WTC11 (cell line): ENCODE measurements at regions not wholly inside any gene's neighbourhood (a gene's known extent, or its start where the extent isn't known, plus 50 kb on each side); places are given as distances from the start of the nearest gene placed in this dataset.

Experiments used
- ATAC-seq: fragments of 200-7000 bp; cut with Tn5 transposase; 2 replicates; pipeline ENCODE4 v1.10.0; 2021; ENCODE audit warnings: mild to moderate bottlenecking, moderate library complexity
- CTCF ChIA-PET: fragments of 300-600 bp; sonication (Branson Sonifier 250); formaldehyde crosslinking; loops from one replicate; lab custom pipeline; 2021; ENCODE audit warnings: antibody characterized with exemption; lab: Charles Lee
- POLR2A ChIA-PET: fragments of 350-600 bp; sonication (Branson Sonifier 250); formaldehyde crosslinking; loops from one replicate; lab custom pipeline; 2021; ENCODE audit warnings: antibody characterized with exemption; lab: Charles Lee
- DNase-seq: peaks from one replicate; pipeline ENCODE4 v3.0.0; 2021; ENCODE audit warnings: low spot score
- H3K27ac Mint-ChIP-seq: 2 replicates; pipeline ENCODE4 v1.8.0; 2021; ENCODE audit warnings: mixed read lengths
- H3K27me3 Mint-ChIP-seq: 2 replicates; pipeline ENCODE4 v1.8.0; 2021; ENCODE audit warnings: low read depth, mild to moderate bottlenecking, moderate library complexity, mixed read lengths
- H3K36me3 Mint-ChIP-seq: 2 replicates; pipeline ENCODE4 v1.8.0; 2021; ENCODE audit warnings: mixed read lengths
- H3K4me1 Mint-ChIP-seq: 2 replicates; pipeline ENCODE4 v1.8.0; 2022; ENCODE audit warnings: mixed read lengths
- H3K4me3 Mint-ChIP-seq: 2 replicates; pipeline ENCODE4 v1.8.0; 2021; ENCODE audit warnings: mild to moderate bottlenecking, moderate library complexity, mixed read lengths
- H3K9me3 Mint-ChIP-seq: 2 replicates; pipeline ENCODE4 v1.8.0; 2021; ENCODE audit warnings: mixed read lengths
- EMX1 ChIP-seq: fragments of 250-450 bp; sonication (Bioruptor Pico); IDR thresholded peaks from 2 replicates; pipeline ENCODE4 v1.8.0; 2021; ENCODE audit warnings: mild to moderate bottlenecking
- GTF2I ChIP-seq: fragments of 250-450 bp; sonication (Bioruptor Pico); conservative IDR thresholded peaks from 2 replicates; pipeline ENCODE4 v1.4.0; 2021; ENCODE audit warnings: mild to moderate bottlenecking
- JUN ChIP-seq: sonication (generic); formaldehyde crosslinking; IDR thresholded peaks from 2 replicates; pipeline ENCODE4 v1.8.0; 2023; ENCODE audit warnings: mild to moderate bottlenecking, missing genetic modification reagents
- KAT7 ChIP-seq: sonication (generic); formaldehyde crosslinking; IDR thresholded peaks from 2 replicates; pipeline ENCODE4 v1.8.1; 2023; ENCODE audit warnings: missing genetic modification reagents, mild to moderate bottlenecking, borderline replicate concordance
- NFATC4 ChIP-seq: fragments of 250-450 bp; sonication (Bioruptor Pico); IDR thresholded peaks from 2 replicates; pipeline ENCODE4 v1.9.0; 2021; ENCODE audit warnings: mild to moderate bottlenecking
- NR1H2 ChIP-seq: sonication (generic); formaldehyde crosslinking; IDR thresholded peaks from 2 replicates; pipeline ENCODE4 v1.9.0; 2021; ENCODE audit warnings: mild to moderate bottlenecking, moderate library complexity, missing genetic modification reagents
- NR3C1 ChIP-seq: sonication (generic); formaldehyde crosslinking; conservative IDR thresholded peaks from 2 replicates; pipeline ENCODE4 v1.8.1; 2023; ENCODE audit warnings: low read depth, mild to moderate bottlenecking, missing genetic modification reagents
- PRRX2 ChIP-seq: fragments of 250-450 bp; sonication (Bioruptor Pico); IDR thresholded peaks from 2 replicates; pipeline ENCODE4 v1.8.0; 2021; ENCODE audit warnings: mild to moderate bottlenecking
- RELA ChIP-seq: sonication (generic); formaldehyde crosslinking; IDR thresholded peaks from 2 replicates; pipeline ENCODE4 v1.8.1; 2022; ENCODE audit warnings: missing genetic modification reagents, mild to moderate bottlenecking, borderline replicate concordance
- SMAD4 ChIP-seq: sonication (generic); formaldehyde crosslinking; IDR thresholded peaks from 2 replicates; pipeline ENCODE4 v1.8.0; 2022; ENCODE audit warnings: mild to moderate bottlenecking, missing genetic modification reagents
- TP53 ChIP-seq: sonication (generic); formaldehyde crosslinking; IDR thresholded peaks from 2 replicates; pipeline ENCODE4 v1.8.1; 2023; ENCODE audit warnings: mild to moderate bottlenecking, missing genetic modification reagents
- ZNF396 ChIP-seq: fragments of 250-450 bp; sonication (Bioruptor Pico); IDR thresholded peaks from 2 replicates; pipeline ENCODE4 v1.8.0; 2021; ENCODE audit warnings: mild to moderate bottlenecking, moderate library complexity, borderline replicate concordance
- ZNF416 ChIP-seq: fragments of 250-450 bp; sonication (Bioruptor Pico); IDR thresholded peaks from 2 replicates; pipeline ENCODE4 v1.9.0; 2021; ENCODE audit warnings: mild to moderate bottlenecking, inconsistent platforms
- ZNF671 ChIP-seq: fragments of 250-450 bp; sonication (Bioruptor Pico); IDR thresholded peaks from 2 replicates; pipeline ENCODE4 v1.8.0; 2021; ENCODE audit warnings: mild to moderate bottlenecking
- TF ChIP-seq, protein P1 (sequence below): sonication (generic); formaldehyde crosslinking; IDR thresholded peaks from 2 replicates; pipeline ENCODE4 v1.8.1; 2023; ENCODE audit warnings: mild to moderate bottlenecking, missing genetic modification reagents, moderate library complexity
- TF ChIP-seq, protein P2 (sequence below): sonication (generic); formaldehyde crosslinking; IDR thresholded peaks from 2 replicates; pipeline ENCODE4 v1.8.0; 2023; ENCODE audit warnings: missing genetic modification reagents
- TF ChIP-seq, protein P3 (sequence below): sonication (generic); formaldehyde crosslinking; IDR thresholded peaks from 2 replicates; pipeline ENCODE4 v1.8.1; 2022; ENCODE audit warnings: missing genetic modification reagents, borderline replicate concordance
- TF ChIP-seq, protein P4 (sequence below): sonication (generic); formaldehyde crosslinking; IDR thresholded peaks from 2 replicates; pipeline ENCODE4 v1.8.0; 2022; ENCODE audit warnings: mild to moderate bottlenecking, missing genetic modification reagents
- TF ChIP-seq, protein P5 (sequence below): fragments of 250-450 bp; sonication (Bioruptor Pico); conservative IDR thresholded peaks from 2 replicates; pipeline ENCODE4 v1.9.0; 2021; ENCODE audit warnings: mild to moderate bottlenecking
- TF ChIP-seq, protein P6 (sequence below): fragments of 200-600 bp; IDR thresholded peaks from 2 replicates; pipeline ENCODE4 v1.8.0; 2022; ENCODE audit warnings: antibody characterized with exemption

DNA sequence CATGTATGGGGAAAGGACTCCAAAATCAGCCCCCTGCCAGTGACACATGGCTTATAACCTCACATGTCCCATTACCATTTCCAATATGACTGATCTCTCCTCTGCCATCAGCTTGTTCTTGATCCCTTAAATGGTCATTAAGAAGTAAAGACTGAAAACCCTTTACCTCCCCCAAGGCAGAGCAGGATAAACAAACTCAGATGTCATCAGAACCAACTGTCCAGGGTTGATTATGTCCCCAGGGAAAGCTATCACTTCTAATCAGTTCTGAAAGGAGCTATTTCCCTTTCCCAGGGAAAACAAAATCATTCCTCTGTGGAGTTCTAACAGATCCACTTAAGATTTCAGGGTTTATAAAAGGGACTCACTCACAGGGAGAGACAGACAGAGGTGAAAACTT, 350.9 kb downstream of the SUCLA2 start (continued):
- TF ChIP-seq, protein P1, sequence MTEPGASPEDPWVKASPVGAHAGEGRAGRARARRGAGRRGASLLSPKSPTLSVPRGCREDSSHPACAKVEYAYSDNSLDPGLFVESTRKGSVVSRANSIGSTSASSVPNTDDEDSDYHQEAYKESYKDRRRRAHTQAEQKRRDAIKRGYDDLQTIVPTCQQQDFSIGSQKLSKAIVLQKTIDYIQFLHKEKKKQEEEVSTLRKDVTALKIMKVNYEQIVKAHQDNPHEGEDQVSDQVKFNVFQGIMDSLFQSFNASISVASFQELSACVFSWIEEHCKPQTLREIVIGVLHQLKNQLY (CRISPR knock-in tag): no peak
- TF ChIP-seq ZNF396 (CRISPR knock-in tag) (no peak), RELA (CRISPR knock-in tag) (no peak), PRRX2 (no peak), NR3C1 (CRISPR knock-in tag) (no peak), JUN (no peak), ZNF416 (CRISPR knock-in tag) (no peak), TP53 (no peak)
- TF ChIP-seq, protein P2, sequence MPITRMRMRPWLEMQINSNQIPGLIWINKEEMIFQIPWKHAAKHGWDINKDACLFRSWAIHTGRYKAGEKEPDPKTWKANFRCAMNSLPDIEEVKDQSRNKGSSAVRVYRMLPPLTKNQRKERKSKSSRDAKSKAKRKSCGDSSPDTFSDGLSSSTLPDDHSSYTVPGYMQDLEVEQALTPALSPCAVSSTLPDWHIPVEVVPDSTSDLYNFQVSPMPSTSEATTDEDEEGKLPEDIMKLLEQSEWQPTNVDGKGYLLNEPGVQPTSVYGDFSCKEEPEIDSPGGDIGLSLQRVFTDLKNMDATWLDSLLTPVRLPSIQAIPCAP (CRISPR knock-in tag): no peak

DNA sequence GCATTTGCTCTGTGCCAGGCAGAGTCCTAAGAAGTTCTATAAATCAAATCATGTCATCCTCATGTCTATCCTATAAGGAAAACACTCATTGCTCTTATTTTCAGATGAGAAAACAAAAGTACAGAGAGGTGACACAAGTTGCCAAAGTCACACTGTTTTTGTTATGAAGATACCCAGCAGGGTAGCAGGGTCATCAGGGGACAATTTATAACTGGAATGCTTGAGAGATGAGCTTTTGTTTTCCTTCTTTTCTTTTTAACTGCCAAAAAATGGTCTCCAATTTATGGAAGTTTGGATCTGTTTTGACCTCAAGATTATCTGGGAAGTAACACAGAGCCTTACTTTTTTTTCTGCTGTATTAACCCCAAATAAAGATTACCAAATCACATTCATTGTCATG, 354.1 kb downstream of the SUCLA2 start:
- ChIA-PET POLR2A (no interaction called here), CTCF (no interaction called here)
- Mint-ChIP-seq H3K27ac (no peak overlapping the region), H3K4me1 (no peaks in the 10 kb centered on the region), H3K36me3 (no peaks in the 10 kb centered on the region), H3K9me3 (no peaks in the 10 kb centered on the region), H3K27me3 (no peaks in the 10 kb centered on the region), H3K4me3 (no peak overlapping the region)
- ATAC-seq (no peak), DNase-seq (no peak)
- TF ChIP-seq, protein P3, sequence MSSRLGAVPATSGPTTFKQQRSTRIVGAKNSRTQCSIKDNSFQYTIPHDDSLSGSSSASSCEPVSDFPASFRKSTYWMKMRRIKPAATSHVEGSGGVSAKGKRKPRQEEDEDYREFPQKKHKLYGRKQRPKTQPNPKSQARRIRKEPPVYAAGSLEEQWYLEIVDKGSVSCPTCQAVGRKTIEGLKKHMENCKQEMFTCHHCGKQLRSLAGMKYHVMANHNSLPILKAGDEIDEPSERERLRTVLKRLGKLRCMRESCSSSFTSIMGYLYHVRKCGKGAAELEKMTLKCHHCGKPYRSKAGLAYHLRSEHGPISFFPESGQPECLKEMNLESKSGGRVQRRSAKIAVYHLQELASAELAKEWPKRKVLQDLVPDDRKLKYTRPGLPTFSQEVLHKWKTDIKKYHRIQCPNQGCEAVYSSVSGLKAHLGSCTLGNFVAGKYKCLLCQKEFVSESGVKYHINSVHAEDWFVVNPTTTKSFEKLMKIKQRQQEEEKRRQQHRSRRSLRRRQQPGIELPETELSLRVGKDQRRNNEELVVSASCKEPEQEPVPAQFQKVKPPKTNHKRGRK (CRISPR knock-in tag): no peak
- TF ChIP-seq, protein P4, sequence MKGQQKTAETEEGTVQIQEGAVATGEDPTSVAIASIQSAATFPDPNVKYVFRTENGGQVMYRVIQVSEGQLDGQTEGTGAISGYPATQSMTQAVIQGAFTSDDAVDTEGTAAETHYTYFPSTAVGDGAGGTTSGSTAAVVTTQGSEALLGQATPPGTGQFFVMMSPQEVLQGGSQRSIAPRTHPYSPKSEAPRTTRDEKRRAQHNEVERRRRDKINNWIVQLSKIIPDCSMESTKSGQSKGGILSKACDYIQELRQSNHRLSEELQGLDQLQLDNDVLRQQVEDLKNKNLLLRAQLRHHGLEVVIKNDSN (CRISPR knock-in tag): no peak
- TF ChIP-seq ZNF671 (CRISPR knock-in tag): no peak
- TF ChIP-seq EMX1 (CRISPR knock-in tag): no peak
- TF ChIP-seq GTF2I (CRISPR knock-in tag): no peak
- TF ChIP-seq, protein P5, sequence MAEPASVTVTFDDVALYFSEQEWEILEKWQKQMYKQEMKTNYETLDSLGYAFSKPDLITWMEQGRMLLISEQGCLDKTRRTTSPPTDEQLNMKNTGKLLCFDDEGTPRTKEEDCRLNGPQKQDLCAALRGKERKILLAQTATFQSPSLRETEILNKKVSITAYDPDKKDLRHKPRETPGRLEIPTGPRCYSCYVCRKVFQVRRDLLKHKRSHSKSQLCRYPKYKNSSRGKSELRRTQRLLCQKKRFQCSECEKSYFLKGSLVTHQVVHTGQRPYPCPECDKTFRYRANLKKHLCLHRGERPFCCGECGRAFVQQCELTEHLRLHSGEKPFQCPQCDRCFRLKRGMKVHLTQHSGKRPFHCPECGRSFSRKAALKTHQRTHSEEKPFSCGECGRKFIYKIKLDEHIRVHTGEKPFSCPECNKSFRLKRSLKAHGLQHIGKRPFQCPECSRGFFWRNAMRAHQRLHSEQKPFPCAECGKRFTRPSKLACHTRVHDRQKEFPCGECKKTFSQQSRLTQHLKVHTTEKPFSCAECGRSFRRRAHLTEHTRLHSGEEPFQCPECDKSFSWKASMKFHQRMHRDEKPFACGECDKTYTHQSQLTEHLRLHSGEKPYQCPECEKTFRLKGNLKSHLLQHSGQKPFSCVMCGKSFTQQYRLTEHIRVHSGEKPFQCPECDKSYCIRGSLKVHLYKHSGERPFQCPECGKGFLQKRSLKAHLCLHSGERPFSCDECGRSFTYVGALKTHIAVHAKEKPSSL (CRISPR knock-in tag): no peak
- TF ChIP-seq SMAD4 (CRISPR knock-in tag): no peak
- TF ChIP-seq, protein P6, sequence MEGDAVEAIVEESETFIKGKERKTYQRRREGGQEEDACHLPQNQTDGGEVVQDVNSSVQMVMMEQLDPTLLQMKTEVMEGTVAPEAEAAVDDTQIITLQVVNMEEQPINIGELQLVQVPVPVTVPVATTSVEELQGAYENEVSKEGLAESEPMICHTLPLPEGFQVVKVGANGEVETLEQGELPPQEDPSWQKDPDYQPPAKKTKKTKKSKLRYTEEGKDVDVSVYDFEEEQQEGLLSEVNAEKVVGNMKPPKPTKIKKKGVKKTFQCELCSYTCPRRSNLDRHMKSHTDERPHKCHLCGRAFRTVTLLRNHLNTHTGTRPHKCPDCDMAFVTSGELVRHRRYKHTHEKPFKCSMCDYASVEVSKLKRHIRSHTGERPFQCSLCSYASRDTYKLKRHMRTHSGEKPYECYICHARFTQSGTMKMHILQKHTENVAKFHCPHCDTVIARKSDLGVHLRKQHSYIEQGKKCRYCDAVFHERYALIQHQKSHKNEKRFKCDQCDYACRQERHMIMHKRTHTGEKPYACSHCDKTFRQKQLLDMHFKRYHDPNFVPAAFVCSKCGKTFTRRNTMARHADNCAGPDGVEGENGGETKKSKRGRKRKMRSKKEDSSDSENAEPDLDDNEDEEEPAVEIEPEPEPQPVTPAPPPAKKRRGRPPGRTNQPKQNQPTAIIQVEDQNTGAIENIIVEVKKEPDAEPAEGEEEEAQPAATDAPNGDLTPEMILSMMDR: no peak
- no peak for TF ChIP-seq NR1H2 (CRISPR knock-in tag)
- TF ChIP-seq KAT7: no peak
- no peak for TF ChIP-seq NFATC4 (CRISPR knock-in tag)
